K562 (cell line): ENCODE measurements at regions not wholly inside any gene's neighbourhood (a gene's known extent, or its start where the extent isn't known, plus 50 kb on each side); places are given as distances from the start of the nearest gene placed in this dataset.

Experiments used
- ATAC-seq: fragments of 200-7000 bp; cut with Tn5 transposase; 3 replicates; pipeline ENCODE4 v1.9.1; 2020; ENCODE audit warnings: moderate library complexity
- BruUV-seq: library from RNA; stranded (reverse); fragments of 400-500 nt; replicated peaks from 2 replicates; lab custom pipeline; 2021; lab: Mats Ljungman, UMichigan
- CTCF ChIA-PET: fragments of 300-600 bp; formaldehyde crosslinking; extraction: SDS; loops from one replicate; lab custom pipeline; 2021; ENCODE audit warnings: low intra/inter-chr PET ratio; lab: Yijun Ruan, JAX
- POLR2A ChIA-PET: fragments of 300-600, 350-650 bp; sonication (Branson Sonifier 250); formaldehyde crosslinking; extraction: SDS; loops from one replicate; lab custom pipeline; 2021; ENCODE audit warnings: antibody characterized with exemption, inconsistent platforms; lab: Yijun Ruan, JAX
- DNase-seq, 4 experiments: peaks; one replicate each; pipeline versions ENCODE4 v3.0.0 to v3.0.0-alpha.2; 2011 to 2018; ENCODE audit warnings: low spot score in 3 of 4, mixed read lengths in 3 of 4; ENCODE audit errors: extremely low read depth in 1 of 4
- FAIRE-seq: peaks from 2 replicates; lab custom pipeline; 2011; peaks lifted over from hg19 to GRCh38; lab: Jason Lieb, UNC
- H2AFZ ChIP-seq: 2 replicates; pipeline ENCODE4 v1.6.0; 2011; ENCODE audit warnings: low read depth, low read length, control low read depth, inconsistent platforms
- H3K27ac ChIP-seq: fragments of 200-600 bp; 3 replicates; pipeline ENCODE4 v1.8.0; 2011; ENCODE audit warnings: low read depth, mild to moderate bottlenecking, control low read depth, inconsistent platforms, low read length, moderate library complexity, mixed read lengths; ENCODE audit errors: extremely low read depth
- H3K27me3 ChIP-seq, 2 experiments: fragments of 300-600 bp in 1 of 2; 2 replicates in 1 of 2; 3 replicates in 1 of 2; pipeline versions ENCODE4 v1.6.0 to v1.8.0; 2011; ENCODE audit warnings: inconsistent platforms in 2 of 2, low read length in 2 of 2, mild to moderate bottlenecking in 1 of 2, mixed read lengths in 1 of 2, moderate library complexity in 1 of 2; ENCODE audit not compliant: control insufficient read depth in 2 of 2, insufficient read depth in 2 of 2
- H3K36me3 ChIP-seq: fragments of 300-600 bp; 3 replicates; pipeline ENCODE4 v1.8.0; 2011; ENCODE audit warnings: mild to moderate bottlenecking, low read length, inconsistent platforms; ENCODE audit not compliant: control insufficient read depth, insufficient read depth
- H3K4me1 ChIP-seq, 2 experiments: fragments of 200-600 bp in 1 of 2; replicated peaks in 1 of 2; 2 replicates in 1 of 2; 3 replicates in 1 of 2; pipeline versions ENCODE4 v1.5.1 to v1.8.0; 2011; ENCODE audit warnings: inconsistent platforms in 2 of 2, low read length in 2 of 2, mild to moderate bottlenecking in 1 of 2, mixed read lengths in 1 of 2, moderate library complexity in 1 of 2; ENCODE audit not compliant: control insufficient read depth in 2 of 2, insufficient read depth in 2 of 2
- H3K4me2 ChIP-seq: 2 replicates; pipeline ENCODE4 v1.6.1; 2011; ENCODE audit warnings: low read length, control low read depth, inconsistent platforms, mixed read lengths; ENCODE audit not compliant: insufficient read depth
- H3K4me3 ChIP-seq: fragments of 200-600 bp; sonication (generic), shearing (Covaris generic); 2 replicates; pipeline ENCODE4 v1.5.1; 2016; ENCODE audit warnings: control low read depth, inconsistent platforms
- H3K79me2 ChIP-seq: fragments of 200-600 bp; 3 replicates; pipeline ENCODE4 v1.8.0; 2011; ENCODE audit warnings: low read length, inconsistent platforms; ENCODE audit not compliant: control insufficient read depth, insufficient read depth
- H3K9ac ChIP-seq, 2 experiments: 2 replicates each; pipeline versions ENCODE4 v1.6.0 to v1.6.1; 2011; ENCODE audit warnings: low read depth in 2 of 2, low read length in 2 of 2, control low read depth in 1 of 2, inconsistent platforms in 1 of 2, mild to moderate bottlenecking in 1 of 2, mixed read lengths in 1 of 2; ENCODE audit not compliant: insufficient read depth in 1 of 2
- H3K9me1 ChIP-seq: one replicate; pipeline ENCODE4 v1.6.0; 2011; ENCODE audit warnings: inconsistent platforms, mild to moderate bottlenecking, low read length, moderate library complexity; ENCODE audit not compliant: control insufficient read depth, insufficient read depth
- H3K9me3 ChIP-seq: replicated peaks from 2 replicates; pipeline ENCODE4 v1.5.1; 2011; ENCODE audit warnings: low read depth, low read length, inconsistent platforms; ENCODE audit not compliant: control insufficient read depth, insufficient read depth
- H4K20me1 ChIP-seq: replicated peaks from 2 replicates; pipeline ENCODE4 v1.6.1; 2011; ENCODE audit warnings: low read length, inconsistent platforms, mixed read lengths; ENCODE audit not compliant: control insufficient read depth, insufficient read depth
- ARHGAP35 ChIP-seq: fragments of 450-650 bp; IDR thresholded peaks from 2 replicates; pipeline ENCODE4 v1.6.1; 2018; ENCODE audit not compliant: partially characterized antibody
- CUX1 ChIP-seq: fragments of 200-800 bp; sonication (Bioruptor generic); IDR thresholded peaks from 2 replicates; pipeline ENCODE4 v1.6.1; 2016; ENCODE audit warnings: missing genetic modification characterization, missing compliant biosample characterization
- FUS ChIP-seq: fragments of 200-400 bp; formaldehyde crosslinking; optimal IDR thresholded peaks from 2 replicates; pipeline ENCODE3; 2017; ENCODE audit warnings: low read depth, low read length
- NRF1 ChIP-seq, 2 experiments: fragments of 450-650 bp; IDR thresholded peaks in 1 of 2; conservative IDR thresholded peaks in 1 of 2; 2 replicates each; pipeline ENCODE4 v1.6.1; 2014; ENCODE audit warnings: mild to moderate bottlenecking in 2 of 2
- RFX1 ChIP-seq: fragments of 450-650 bp; IDR thresholded peaks from 2 replicates; pipeline ENCODE4 v1.6.1; 2016; ENCODE audit warnings: mild to moderate bottlenecking, moderate library complexity
- SMARCB1 ChIP-seq: IDR thresholded peaks from 2 replicates; pipeline ENCODE4 v1.6.1; 2011; ENCODE audit warnings: improper control_type of control experiment, low read depth; ENCODE audit not compliant: insufficient read length
- ZBTB8A ChIP-seq: fragments of 450-650 bp; IDR thresholded peaks from 2 replicates; pipeline ENCODE4 v1.6.1; 2018; ENCODE audit warnings: mild to moderate bottlenecking, moderate library complexity; ENCODE audit not compliant: partially characterized antibody
- ZNF174 ChIP-seq: fragments of 250-450 bp; sonication (Bioruptor Pico); IDR thresholded peaks from 2 replicates; pipeline ENCODE4 v1.4.0; 2020; ENCODE audit warnings: mild to moderate bottlenecking
- ZNF311 ChIP-seq: fragments of 250-450 bp; sonication (Bioruptor Pico); IDR thresholded peaks from 2 replicates; pipeline ENCODE4 v1.4.0; 2020; ENCODE audit warnings: mild to moderate bottlenecking, moderate library complexity
- ZNF407 ChIP-seq: fragments of 450-650 bp; IDR thresholded peaks from 2 replicates; pipeline ENCODE4 v1.6.1; 2016; ENCODE audit warnings: low read depth
- WGBS: fragments of 100-300 bp; shearing (Covaris generic); methylation state at CpG from one replicate; pipeline ENCODE4 v1.1.6; 2016; ENCODE audit warnings: low coverage, mixed read lengths; ENCODE audit not compliant: insufficient coverage; ENCODE audit errors: missing lambda C conversion rate; 5-methylcytosine and 5-hydroxymethylcytosine counted together
- in situ Hi-C: fragments of 300-500 bp; cut with MboI; formaldehyde crosslinking; loops from 4 replicates; pipeline ENCODE4 v1.15.0; 2018; ENCODE audit warnings: inconsistent platforms, mixed read lengths
- intact Hi-C: fragments of 100-400 bp; cut with micrococcal nuclease; formaldehyde crosslinking; loops from 2 replicates; pipeline ENCODE4 v1.14.2; 2022

DNA sequence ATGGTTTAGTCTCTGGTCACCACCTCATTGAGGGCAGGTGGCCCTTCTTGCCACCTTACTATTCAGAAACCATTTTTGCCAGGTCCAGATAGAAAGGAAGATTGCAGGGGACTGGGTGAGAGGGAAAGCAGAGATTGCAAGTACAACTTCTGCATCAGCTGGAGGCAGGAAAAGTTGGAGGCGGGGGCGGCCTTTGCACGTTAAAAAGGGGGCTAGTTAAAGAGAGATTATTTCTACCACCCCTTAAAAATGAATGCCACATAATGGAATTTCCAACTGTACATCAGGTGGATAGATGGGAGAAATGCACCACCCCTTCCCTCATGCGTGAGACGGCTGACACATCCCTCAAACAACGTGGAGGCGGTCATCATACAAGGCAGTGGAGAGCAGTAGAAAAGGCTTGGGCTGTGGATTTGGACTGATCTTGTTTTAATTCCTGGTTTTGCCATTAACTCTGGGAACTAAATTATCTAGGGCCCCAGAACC lies 95.4 kb upstream of the CNKSR3 start:
- Histone ChIP-seq H3K4me3 (no peak overlapping the region), H4K20me1 (no peaks in the 10 kb centered on the region), H3K9me1 (no peaks in the 10 kb centered on the region), H3K4me1 (peaks cover 0 to 12% of the 10 kb centered on the region in 2 experiments; a peak in 3 of 5 replicates), H3K9ac (no peak overlapping the region), H2AFZ (no peak overlapping the region), H3K79me2 (no peaks in the 10 kb centered on the region), H3K4me2 (no peak overlapping the region), H3K9me3 (no peaks in the 10 kb centered on the region), H3K27ac (no peak overlapping the region), H3K27me3 (peaks cover 0 to 5% of the 10 kb centered on the region in 2 experiments; a peak in 3 of 5 replicates), H3K36me3 (no peaks in the 10 kb centered on the region)
- 38% methylated on average over 7 of the region's 7 CpGs for WGBS
- POLR2A ChIA-PET, result interaction anchor here (0.5 kb wide), 1 partner anchor 16 kb away, joined by 3 read pairs; no protein-coding TSS in a partner anchor
- DNase-seq (no peak), FAIRE-seq (no peak), ATAC-seq (no peak)
- intact Hi-C loops, result no loop called here
- BruUV-seq, result no TSS peak
- in situ Hi-C loops, result no loop called here
- CTCF ChIA-PET, result interaction anchor here (0.6 kb wide), 1 partner anchor 99 kb away, joined by 3 read pairs; no protein-coding TSS in a partner anchor
- TF ChIP-seq FUS (no peak), ZBTB8A (no peak), CUX1 (CRISPR knock-in tag) (no peak), ARHGAP35 (no peak), RFX1 (no peak), ZNF407 (no peak), NRF1 (conservative IDR thresholded peaks at IDR 0.05 in 1 of 2, IDR thresholded peaks at IDR 0.05 in 1 of 2) (no peak), SMARCB1 (no peak), ZNF311 (CRISPR knock-in tag) (no peak), ZNF174 (no peak)
